BLaER1 (cell line): ENCODE measurements at regions not wholly inside any gene's neighbourhood (a gene's known extent, or its start where the extent isn't known, plus 50 kb on each side); places are given as distances from the start of the nearest gene placed in this dataset.

ENCODE experiments used
- H3K27ac ChIP-seq: shearing (Covaris generic); formaldehyde crosslinking; 2 replicates; pipeline ENCODE4 v1.8.1; 2022
- H3K27me3 ChIP-seq: shearing (Covaris generic); formaldehyde crosslinking; 2 replicates; pipeline ENCODE4 v1.8.1; 2022
- H3K36me3 ChIP-seq: shearing (Covaris generic); formaldehyde crosslinking; 2 replicates; pipeline ENCODE4 v1.8.1; 2022
- H3K4me1 ChIP-seq: shearing (Covaris generic); formaldehyde crosslinking; 2 replicates; pipeline ENCODE4 v1.8.1; 2022
- H3K4me2 ChIP-seq: shearing (Covaris generic); formaldehyde crosslinking; 2 replicates; pipeline ENCODE4 v1.8.1; 2022
- H3K4me3 ChIP-seq: shearing (Covaris generic); formaldehyde crosslinking; 2 replicates; pipeline ENCODE4 v1.8.1; 2022
- H3K9ac ChIP-seq: shearing (Covaris generic); formaldehyde crosslinking; 2 replicates; pipeline ENCODE4 v1.8.1; 2022
- H3K9me3 ChIP-seq: shearing (Covaris generic); formaldehyde crosslinking; 2 replicates; pipeline ENCODE4 v1.8.1; 2022
- H4K20me1 ChIP-seq: shearing (Covaris generic); formaldehyde crosslinking; 2 replicates; pipeline ENCODE4 v1.8.1; 2022
- Cebpa-rat ChIP-seq: shearing (Covaris generic); IDR thresholded peaks from 2 replicates; pipeline ENCODE4 v1.8.1; 2022

DNA sequence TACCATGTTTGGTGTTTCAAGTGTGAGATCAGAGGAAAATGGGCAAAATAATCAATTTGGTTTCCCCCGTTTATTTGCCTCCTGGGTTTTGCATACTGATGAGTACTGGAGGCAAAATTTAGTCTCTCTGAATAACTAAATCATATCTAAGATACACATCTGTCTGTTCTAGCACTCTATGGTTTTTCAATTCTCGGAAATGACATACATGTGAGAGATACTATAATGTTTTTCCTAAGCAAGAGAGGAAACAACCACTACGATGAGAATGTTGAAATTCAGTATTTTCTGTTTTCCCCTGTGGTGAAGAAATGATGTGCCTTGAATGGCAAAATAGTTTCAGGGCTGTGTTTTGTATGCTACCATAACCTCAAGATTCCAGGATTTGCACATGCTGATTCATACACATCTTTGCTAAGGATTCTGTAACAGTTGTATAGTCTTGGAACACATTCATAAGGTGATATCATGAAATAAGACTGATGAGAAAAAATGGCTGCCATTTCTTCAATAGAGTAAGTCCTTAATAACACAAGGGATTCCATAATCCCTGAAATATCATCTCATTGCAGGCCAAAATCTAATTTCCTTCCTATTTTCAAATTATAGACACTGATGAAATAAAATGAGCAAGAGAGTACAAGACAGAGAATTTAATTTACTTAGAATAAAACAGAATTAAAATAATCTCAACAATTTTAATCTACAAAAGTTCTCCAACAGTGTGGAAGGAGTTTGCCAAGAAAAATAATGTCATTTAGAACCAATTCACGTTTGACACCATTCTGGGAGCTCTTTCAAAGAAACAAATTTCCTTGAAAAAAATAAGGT is 316.6 kb downstream of the FIGN start:
- no peak for TF ChIP-seq Cebpa-rat
- H3K9ac ChIP-seq = no peak overlapping the region
- peaks cover 12% of the 10 kb centered on the region for H3K4me1 ChIP-seq
- H3K27ac ChIP-seq = no peak overlapping the region
- H3K4me2 ChIP-seq = no peak overlapping the region
- no peaks in the 10 kb centered on the region for H3K9me3 ChIP-seq
- H4K20me1 ChIP-seq = no peaks in the 10 kb centered on the region
- no peaks in the 10 kb centered on the region for H3K27me3 ChIP-seq
- H3K36me3 ChIP-seq = no peaks in the 10 kb centered on the region
- H3K4me3 ChIP-seq = no peak overlapping the region

DNA sequence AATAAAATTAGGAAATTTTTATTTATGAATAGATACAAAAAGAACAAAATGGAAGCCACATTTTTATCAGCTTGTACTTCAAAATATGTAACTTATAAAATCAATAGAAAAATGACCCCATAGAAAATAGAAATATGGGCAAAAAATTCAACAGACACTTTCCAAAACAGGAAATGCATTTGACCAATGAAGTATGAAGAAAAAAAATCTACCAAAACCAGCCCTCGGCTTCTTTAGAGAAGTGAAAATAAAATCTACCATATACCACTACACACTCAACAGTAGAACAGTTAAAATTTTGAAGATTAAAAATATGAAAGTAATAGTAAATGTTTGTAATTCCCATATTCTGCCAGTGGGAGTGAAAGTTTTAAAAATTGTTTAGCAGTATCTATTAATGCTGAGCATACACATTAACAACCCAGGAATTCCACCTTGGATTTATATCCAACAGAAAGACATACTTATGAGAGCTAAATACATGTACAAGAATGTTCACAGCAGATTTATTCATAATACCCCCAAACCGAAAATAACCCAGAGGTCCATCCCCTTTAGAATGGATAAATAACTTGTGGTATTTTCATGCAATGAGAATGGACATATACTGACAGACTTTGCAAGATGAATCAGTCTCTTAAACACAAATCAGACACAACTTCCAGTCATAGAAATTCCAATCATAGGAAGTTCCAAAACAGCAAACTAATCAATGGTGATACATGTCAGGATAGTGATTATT is 318.0 kb downstream of the FIGN start:
- H3K4me3 ChIP-seq = no peak overlapping the region

DNA sequence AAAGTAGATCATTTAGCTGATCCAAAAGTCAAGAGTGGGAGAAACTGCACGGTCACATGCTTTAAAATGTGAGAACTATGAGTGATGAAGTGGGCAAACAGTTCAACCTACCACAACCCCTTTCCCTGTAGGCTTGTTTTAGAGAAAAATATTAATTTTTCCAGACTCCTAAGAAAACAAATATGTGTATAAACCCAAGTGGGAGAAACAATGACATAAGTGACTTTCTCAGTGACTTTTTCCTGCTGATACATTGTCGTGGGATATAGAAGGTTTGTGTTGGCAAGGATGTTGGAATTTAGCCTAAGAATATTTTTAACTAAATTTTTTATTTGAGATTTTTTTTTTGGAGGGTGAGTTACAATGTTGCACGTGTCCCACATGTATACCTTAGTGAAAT is 321.7 kb downstream of the FIGN start:
- no peak overlapping the region for H3K27ac ChIP-seq
- H3K4me1 ChIP-seq = peaks cover 12% of the 10 kb centered on the region
- no peak overlapping the region for H3K4me2 ChIP-seq
- no peak overlapping the region for H3K4me3 ChIP-seq
- H3K36me3 ChIP-seq = no peaks in the 10 kb centered on the region
- no peak overlapping the region for H3K9ac ChIP-seq
- no peaks in the 10 kb centered on the region for H4K20me1 ChIP-seq
- TF ChIP-seq Cebpa-rat = no peak
- no peaks in the 10 kb centered on the region for H3K27me3 ChIP-seq
- no peaks in the 10 kb centered on the region for H3K9me3 ChIP-seq

More for the DNA sequence above, 318.0 kb downstream of the FIGN start:
- Histone ChIP-seq H4K20me1 (no peaks in the 10 kb centered on the region), H3K4me2 (peak overlapping the region; percentile 23), H3K9ac (no peak overlapping the region), H3K9me3 (no peaks in the 10 kb centered on the region), H3K27me3 (no peaks in the 10 kb centered on the region), H3K36me3 (no peaks in the 10 kb centered on the region), H3K4me1 (peaks cover 12% of the 10 kb centered on the region), H3K27ac (no peak overlapping the region)
- no peak for TF ChIP-seq Cebpa-rat

DNA sequence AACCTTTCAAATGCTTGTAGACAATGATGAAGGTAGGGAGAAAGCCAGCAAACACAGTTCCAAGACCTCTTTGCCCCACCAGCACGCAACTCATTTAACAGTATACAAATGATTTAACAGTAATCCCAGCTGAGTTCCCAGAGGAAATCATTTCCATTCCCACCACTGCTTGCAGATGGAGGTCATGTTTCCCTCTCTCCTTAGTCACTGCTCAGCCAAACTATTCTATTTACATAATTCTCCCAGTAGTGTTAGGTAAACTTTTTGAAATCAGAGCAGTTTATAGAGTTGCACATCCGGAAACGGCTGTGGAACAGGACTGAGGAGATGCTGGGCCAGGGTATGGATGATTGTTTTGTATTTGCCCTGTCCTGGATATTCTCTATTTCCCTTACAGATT is 328.5 kb downstream of the FIGN start:
- H3K9me3 ChIP-seq = no peaks in the 10 kb centered on the region
- no peak overlapping the region for H3K9ac ChIP-seq
- no peak overlapping the region for H3K27ac ChIP-seq
- TF ChIP-seq Cebpa-rat = no peak
- H3K36me3 ChIP-seq = no peaks in the 10 kb centered on the region
- no peaks in the 10 kb centered on the region for H3K27me3 ChIP-seq
- no peaks in the 10 kb centered on the region for H4K20me1 ChIP-seq
- H3K4me3 ChIP-seq = no peak overlapping the region
- H3K4me2 ChIP-seq = no peak overlapping the region
- 0 out of 2 replicates have a peak, but pooled peaks cover 5% of the 10 kb centered on the region for H3K4me1 ChIP-seq

DNA sequence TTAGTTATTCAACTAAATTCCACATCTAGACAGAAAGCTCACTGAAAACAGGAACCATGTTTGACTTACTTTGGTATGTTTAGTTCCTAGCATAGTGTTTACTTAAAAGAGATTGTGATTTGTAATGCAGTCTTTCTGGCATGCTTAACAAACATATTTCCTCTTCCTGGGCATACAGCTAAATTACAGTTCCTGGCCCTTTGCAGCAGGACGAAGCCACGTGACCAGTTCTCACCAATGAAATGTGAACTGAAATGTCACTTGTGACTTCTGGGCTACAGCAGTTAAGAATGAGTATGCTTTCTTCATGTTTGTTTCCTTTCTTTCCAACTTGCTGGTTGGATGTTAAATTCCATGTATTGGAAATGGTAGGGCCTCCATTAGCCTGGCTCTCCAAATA is 330.5 kb downstream of the FIGN start:
- no peak for TF ChIP-seq Cebpa-rat
- H3K9ac ChIP-seq = no peak overlapping the region
- no peak overlapping the region for H3K27ac ChIP-seq
- H3K4me2 ChIP-seq = no peak overlapping the region
- H3K9me3 ChIP-seq = no peaks in the 10 kb centered on the region
- H3K4me3 ChIP-seq = no peak overlapping the region
- 0 out of 2 replicates have a peak, but pooled peaks cover 5% of the 10 kb centered on the region for H3K4me1 ChIP-seq
- no peaks in the 10 kb centered on the region for H3K36me3 ChIP-seq
- no peaks in the 10 kb centered on the region for H4K20me1 ChIP-seq
- no peaks in the 10 kb centered on the region for H3K27me3 ChIP-seq

DNA sequence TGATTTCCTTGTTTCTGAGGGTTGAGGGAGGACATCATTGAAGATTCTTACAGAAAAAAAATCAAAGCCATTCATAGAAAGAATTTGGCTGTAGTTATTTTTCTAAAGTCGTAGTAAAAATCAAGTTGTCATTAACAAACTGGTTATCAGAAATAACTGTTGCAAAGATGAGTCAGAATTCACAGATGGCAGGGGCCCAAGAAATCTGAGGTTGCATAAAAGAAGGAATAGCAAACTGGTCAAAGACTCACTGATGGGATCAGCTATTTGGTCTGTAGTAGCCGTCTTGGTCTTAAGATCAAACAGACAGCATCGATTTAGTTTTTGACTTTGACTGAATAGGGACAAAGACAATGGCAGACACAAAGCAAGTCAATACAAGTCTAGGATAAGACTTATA is 334.3 kb downstream of the FIGN start:
- H3K4me2 ChIP-seq = no peak overlapping the region
- no peaks in the 10 kb centered on the region for H3K27me3 ChIP-seq
- no peak overlapping the region for H3K9ac ChIP-seq
- H3K36me3 ChIP-seq = no peaks in the 10 kb centered on the region
- no peak overlapping the region for H3K27ac ChIP-seq
- TF ChIP-seq Cebpa-rat = no peak
- no peak overlapping the region for H3K4me3 ChIP-seq
- 0 out of 2 replicates have a peak, but pooled peaks cover 5% of the 10 kb centered on the region for H3K4me1 ChIP-seq
- no peaks in the 10 kb centered on the region for H3K9me3 ChIP-seq
- no peaks in the 10 kb centered on the region for H4K20me1 ChIP-seq

DNA sequence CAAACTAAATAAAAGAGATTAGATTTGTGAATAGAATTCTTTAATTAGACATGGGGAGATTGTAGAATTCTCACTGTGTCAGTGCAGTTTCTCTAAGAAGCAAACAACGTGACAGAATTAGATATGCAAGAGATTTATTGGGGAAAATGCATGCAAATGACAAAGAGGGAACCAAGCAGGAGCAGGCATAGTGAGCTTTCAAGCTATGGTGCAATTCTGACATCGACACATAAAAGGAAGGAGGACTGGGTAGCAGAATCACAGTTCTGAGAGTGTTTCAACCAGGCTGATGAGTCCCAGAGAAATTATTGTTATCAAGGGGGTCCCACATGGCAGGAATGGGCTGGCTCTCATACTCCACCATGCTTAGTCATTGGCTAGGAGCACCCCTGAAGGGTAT is 338.4 kb downstream of the FIGN start:
- Histone ChIP-seq H3K27ac (no peak overlapping the region), H3K9ac (no peak overlapping the region), H3K9me3 (no peaks in the 10 kb centered on the region), H3K4me2 (no peak overlapping the region), H4K20me1 (no peaks in the 10 kb centered on the region), H3K4me1 (no peaks in the 10 kb centered on the region), H3K27me3 (no peaks in the 10 kb centered on the region), H3K36me3 (no peaks in the 10 kb centered on the region), H3K4me3 (no peak overlapping the region)
- TF ChIP-seq Cebpa-rat = no peak

DNA sequence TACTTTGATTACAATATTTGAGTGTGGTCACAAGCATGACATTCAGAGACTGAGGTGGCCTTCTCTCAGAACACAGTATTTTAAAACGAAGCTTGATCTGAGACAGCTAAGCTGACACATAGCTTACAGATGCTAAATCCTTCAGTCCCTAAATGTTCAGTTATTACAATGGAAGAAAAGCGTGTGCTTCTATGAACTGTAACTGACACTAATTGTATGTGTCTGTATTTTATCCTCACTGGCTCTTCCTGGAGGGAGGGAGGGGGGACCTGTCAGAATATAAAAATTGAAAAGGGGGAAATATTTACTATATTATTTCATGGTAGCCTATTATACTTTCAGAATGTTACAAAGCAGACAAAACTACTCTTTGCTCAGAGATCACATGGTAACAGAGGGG is 340.2 kb downstream of the FIGN start:
- Histone ChIP-seq H3K4me3 (no peak overlapping the region), H3K4me1 (no peaks in the 10 kb centered on the region), H3K27ac (no peak overlapping the region), H3K9me3 (no peaks in the 10 kb centered on the region), H3K36me3 (no peaks in the 10 kb centered on the region), H3K27me3 (no peaks in the 10 kb centered on the region), H3K4me2 (no peak overlapping the region), H3K9ac (no peak overlapping the region), H4K20me1 (no peaks in the 10 kb centered on the region)
- no peak for TF ChIP-seq Cebpa-rat

DNA sequence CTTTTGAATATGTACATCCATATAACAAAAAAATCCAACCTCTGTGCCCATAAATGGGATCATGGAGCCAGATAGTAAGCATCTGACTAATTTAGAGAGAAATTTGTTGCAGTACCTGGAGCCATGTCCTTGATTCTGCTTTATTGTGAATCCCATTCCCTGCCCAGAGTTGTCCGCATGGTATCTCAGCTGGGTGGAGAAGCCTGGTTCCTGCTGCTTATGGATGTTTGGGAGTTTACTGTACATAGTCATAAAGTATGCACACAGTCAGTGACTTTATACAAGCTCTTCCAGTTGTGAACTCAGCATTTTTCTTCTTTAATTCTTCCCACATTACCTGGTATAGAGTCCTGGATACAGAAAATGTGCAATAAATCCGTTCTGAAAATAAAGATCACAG is 346.0 kb downstream of the FIGN start:
- Histone ChIP-seq H3K9ac (no peak overlapping the region), H3K36me3 (no peaks in the 10 kb centered on the region), H3K27ac (no peak overlapping the region), H4K20me1 (no peaks in the 10 kb centered on the region), H3K4me2 (no peak overlapping the region), H3K9me3 (no peaks in the 10 kb centered on the region), H3K4me1 (no peaks in the 10 kb centered on the region), H3K4me3 (no peak overlapping the region), H3K27me3 (no peaks in the 10 kb centered on the region)
- TF ChIP-seq Cebpa-rat = no peak

DNA sequence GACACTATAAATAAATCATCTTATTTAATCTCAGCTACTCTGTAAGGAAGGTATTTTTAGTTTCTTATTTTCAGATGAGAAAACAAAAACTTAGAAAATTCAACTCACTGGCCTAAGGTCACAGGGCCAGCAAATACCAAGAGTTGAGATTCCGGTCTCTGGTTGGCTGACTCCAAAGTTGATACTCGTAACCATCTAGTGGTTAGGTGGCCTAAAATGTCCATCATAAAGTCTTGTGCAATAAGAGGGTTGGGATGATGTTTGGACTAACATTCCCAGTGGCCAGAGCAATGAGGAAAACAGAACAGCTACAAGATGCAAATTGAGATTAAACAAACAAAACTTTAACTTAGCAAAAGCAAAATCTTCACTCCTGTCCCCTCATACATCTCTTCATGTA is 360.3 kb downstream of the FIGN start:
- Histone ChIP-seq H3K4me2 (no peak overlapping the region), H3K27me3 (no peaks in the 10 kb centered on the region), H3K4me1 (no peaks in the 10 kb centered on the region), H3K4me3 (no peak overlapping the region), H3K9me3 (no peaks in the 10 kb centered on the region), H3K9ac (no peak overlapping the region), H4K20me1 (no peaks in the 10 kb centered on the region), H3K27ac (no peak overlapping the region), H3K36me3 (no peaks in the 10 kb centered on the region)
- TF ChIP-seq Cebpa-rat = no peak
